HEK293 (cell line): ENCODE measurements at regions not wholly inside any gene's neighbourhood (a gene's known extent, or its start where the extent isn't known, plus 50 kb on each side); places are given as distances from the start of the nearest gene placed in this dataset.

ENCODE experiments used
- CTCF ChIA-PET: fragments of 350-600 bp; formaldehyde crosslinking; extraction: SDS; loops from one replicate; lab custom pipeline; 2021; ENCODE audit warnings: antibody characterized with exemption; lab: Yijun Ruan, JAX
- POLR2A ChIA-PET: fragments of 300-600 bp; formaldehyde crosslinking; extraction: SDS; loops from one replicate; lab custom pipeline; 2020; ENCODE audit warnings: antibody characterized with exemption, inconsistent platforms; lab: Yijun Ruan, JAX
- H3K27ac ChIP-seq: fragments of 200-500 bp; sonication (Bioruptor generic); 2 replicates; pipeline ENCODE4 v1.5.1; 2014; ENCODE audit warnings: low read depth, low read length, control low read depth, inconsistent platforms; ENCODE audit errors: extremely low read depth
- H3K36me3 ChIP-seq, 2 experiments: fragments of 200-500 bp in 1 of 2; sonication (Bioruptor generic) in 1 of 2; 1 replicate in 1 of 2; 2 replicates in 1 of 2; pipeline ENCODE4 v1.5.1; 2014 to 2017; ENCODE audit warnings: inconsistent platforms in 2 of 2, low read length in 2 of 2; ENCODE audit not compliant: control insufficient read depth in 2 of 2, insufficient read depth in 1 of 2
- H3K4me1 ChIP-seq: fragments of 200-500 bp; sonication (Bioruptor generic); 2 replicates; pipeline ENCODE4 v1.5.1; 2014; ENCODE audit warnings: mild to moderate bottlenecking, low read length, inconsistent platforms; ENCODE audit not compliant: control insufficient read depth, insufficient read depth
- H3K4me3 ChIP-seq: 2 replicates; pipeline ENCODE4 v1.5.1; 2011; ENCODE audit warnings: low read depth, mild to moderate bottlenecking, control low read depth, low read length, moderate library complexity
- H3K9me3 ChIP-seq: fragments of 200-500 bp; sonication (Bioruptor generic); 2 replicates; pipeline ENCODE4 v1.5.1; 2014; ENCODE audit warnings: low read depth, low read length, inconsistent platforms; ENCODE audit not compliant: control insufficient read depth, insufficient read depth
- RBAK ChIP-seq: fragments of 450-650 bp; formaldehyde crosslinking; IDR thresholded peaks from 2 replicates; pipeline ENCODE4 v1.5.1; 2016; ENCODE audit warnings: missing biosample characterization, missing genetic modification characterization
- SCRT2 ChIP-seq: fragments of 450-650 bp; formaldehyde crosslinking; IDR thresholded peaks from 2 replicates; pipeline ENCODE4 v1.5.1; 2016; ENCODE audit warnings: missing biosample characterization, missing genetic modification characterization
- TCF7L2 ChIP-seq: IDR thresholded peaks from 2 replicates; pipeline ENCODE4 v1.6.1; 2011; ENCODE audit warnings: low read depth, mild to moderate bottlenecking, inconsistent platforms, low read length, moderate library complexity, borderline replicate concordance
- ZBTB21 ChIP-seq: fragments of 450-650 bp; formaldehyde crosslinking; IDR thresholded peaks from 2 replicates; pipeline ENCODE4 v1.5.1; 2017; ENCODE audit warnings: missing biosample characterization, missing genetic modification characterization
- ZFP41 ChIP-seq: fragments of 450-650 bp; formaldehyde crosslinking; IDR thresholded peaks from 2 replicates; pipeline ENCODE4 v1.5.1; 2016; ENCODE audit warnings: missing biosample characterization, missing genetic modification characterization, borderline replicate concordance
- ZNF132 ChIP-seq: fragments of 450-650 bp; formaldehyde crosslinking; IDR thresholded peaks from 2 replicates; pipeline ENCODE4 v1.5.1; 2017; ENCODE audit warnings: missing biosample characterization, missing genetic modification characterization, borderline replicate concordance
- ZNF133 ChIP-seq: fragments of 450-650 bp; formaldehyde crosslinking; IDR thresholded peaks from 2 replicates; pipeline ENCODE4 v1.5.1; 2016; ENCODE audit warnings: missing biosample characterization, missing genetic modification characterization
- ZNF248 ChIP-seq: fragments of 450-650 bp; formaldehyde crosslinking; IDR thresholded peaks from 2 replicates; pipeline ENCODE4 v1.5.1; 2017; ENCODE audit warnings: missing biosample characterization, missing genetic modification characterization
- ZNF335 ChIP-seq: fragments of 450-650 bp; formaldehyde crosslinking; conservative IDR thresholded peaks from 2 replicates; pipeline ENCODE4 v1.5.1; 2016; ENCODE audit warnings: missing biosample characterization, missing genetic modification characterization
- ZNF37A ChIP-seq: fragments of 450-650 bp; IDR thresholded peaks from 2 replicates; pipeline ENCODE4 v1.5.1; 2018; ENCODE audit warnings: missing biosample characterization, missing genetic modification characterization
- ZNF843 ChIP-seq: fragments of 450-650 bp; formaldehyde crosslinking; IDR thresholded peaks from 2 replicates; pipeline ENCODE4 v1.5.1; 2016; ENCODE audit warnings: missing biosample characterization, missing genetic modification characterization
- TF ChIP-seq, protein P1 (sequence below): fragments of 450-650 bp; formaldehyde crosslinking; IDR thresholded peaks from 2 replicates; pipeline ENCODE4 v1.5.1; 2016; ENCODE audit warnings: missing biosample characterization, missing genetic modification characterization
- TF ChIP-seq, protein P2 (sequence below): fragments of 450-650 bp; formaldehyde crosslinking; IDR thresholded peaks from 2 replicates; pipeline ENCODE4 v1.5.1; 2016; ENCODE audit warnings: missing biosample characterization, missing genetic modification characterization
- TF ChIP-seq, protein P3 (sequence below): fragments of 450-650 bp; formaldehyde crosslinking; IDR thresholded peaks from 2 replicates; pipeline ENCODE4 v1.5.1; 2016; ENCODE audit warnings: missing biosample characterization, missing genetic modification characterization
- TF ChIP-seq, protein P4 (sequence below): fragments of 450-650 bp; formaldehyde crosslinking; IDR thresholded peaks from 2 replicates; pipeline ENCODE4 v1.5.0; 2017; ENCODE audit warnings: missing biosample characterization, missing genetic modification characterization, borderline replicate concordance
- TF ChIP-seq, protein P5 (sequence below): fragments of 450-650 bp; formaldehyde crosslinking; IDR thresholded peaks from 2 replicates; pipeline ENCODE4 v1.5.1; 2016; ENCODE audit warnings: missing biosample characterization, missing genetic modification characterization
- TF ChIP-seq, protein P6 (sequence below): fragments of 450-650 bp; formaldehyde crosslinking; IDR thresholded peaks from 2 replicates; pipeline ENCODE4 v1.5.1; 2016; ENCODE audit warnings: missing biosample characterization, missing genetic modification characterization
- TF ChIP-seq, protein P7 (sequence below): fragments of 450-650 bp; formaldehyde crosslinking; IDR thresholded peaks from 2 replicates; pipeline ENCODE4 v1.5.1; 2017; ENCODE audit warnings: missing biosample characterization, missing genetic modification characterization
- TF ChIP-seq, protein P8 (sequence below): fragments of 450-650 bp; formaldehyde crosslinking; IDR thresholded peaks from 2 replicates; pipeline ENCODE4 v1.5.1; 2016; ENCODE audit warnings: missing biosample characterization, missing genetic modification characterization

DNA sequence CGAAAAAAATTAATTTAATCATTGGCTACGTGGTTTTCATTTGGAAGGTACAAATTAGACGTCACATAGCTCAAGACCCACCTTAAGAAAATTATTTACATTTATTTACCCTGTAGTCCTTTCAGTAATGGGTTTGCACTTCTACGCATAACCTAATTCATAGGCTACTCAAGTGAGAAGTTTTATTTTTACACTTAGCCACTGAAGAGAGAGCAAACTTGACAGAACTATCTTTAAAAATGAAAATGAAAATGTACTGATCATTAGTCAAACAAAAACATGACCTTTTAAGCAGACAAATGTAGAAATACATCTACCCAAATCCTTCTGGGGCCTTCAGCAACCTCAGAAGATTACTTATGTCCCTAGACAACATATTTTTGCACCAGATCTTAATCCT, 269.4 kb upstream of the TTC14 start:
- H3K4me3 ChIP-seq = no peak overlapping the region
- no peaks in the 10 kb centered on the region for H3K36me3 ChIP-seq
- POLR2A ChIA-PET = no interaction called here
- H3K4me1 ChIP-seq = no peaks in the 10 kb centered on the region
- H3K27ac ChIP-seq = no peak overlapping the region
- TF ChIP-seq, protein P1, sequence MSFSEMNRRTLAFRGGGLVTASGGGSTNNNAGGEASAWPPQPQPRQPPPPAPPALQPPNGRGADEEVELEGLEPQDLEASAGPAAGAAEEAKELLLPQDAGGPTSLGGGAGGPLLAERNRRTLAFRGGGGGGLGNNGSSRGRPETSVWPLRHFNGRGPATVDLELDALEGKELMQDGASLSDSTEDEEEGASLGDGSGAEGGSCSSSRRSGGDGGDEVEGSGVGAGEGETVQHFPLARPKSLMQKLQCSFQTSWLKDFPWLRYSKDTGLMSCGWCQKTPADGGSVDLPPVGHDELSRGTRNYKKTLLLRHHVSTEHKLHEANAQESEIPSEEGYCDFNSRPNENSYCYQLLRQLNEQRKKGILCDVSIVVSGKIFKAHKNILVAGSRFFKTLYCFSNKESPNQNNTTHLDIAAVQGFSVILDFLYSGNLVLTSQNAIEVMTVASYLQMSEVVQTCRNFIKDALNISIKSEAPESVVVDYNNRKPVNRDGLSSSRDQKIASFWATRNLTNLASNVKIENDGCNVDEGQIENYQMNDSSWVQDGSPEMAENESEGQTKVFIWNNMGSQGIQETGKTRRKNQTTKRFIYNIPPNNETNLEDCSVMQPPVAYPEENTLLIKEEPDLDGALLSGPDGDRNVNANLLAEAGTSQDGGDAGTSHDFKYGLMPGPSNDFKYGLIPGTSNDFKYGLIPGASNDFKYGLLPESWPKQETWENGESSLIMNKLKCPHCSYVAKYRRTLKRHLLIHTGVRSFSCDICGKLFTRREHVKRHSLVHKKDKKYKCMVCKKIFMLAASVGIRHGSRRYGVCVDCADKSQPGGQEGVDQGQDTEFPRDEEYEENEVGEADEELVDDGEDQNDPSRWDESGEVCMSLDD = no peak
- TF ChIP-seq ZBTB21 (tag by site-specific recombination) = no peak
- no peak for TF ChIP-seq ZNF132 (tag by site-specific recombination)
- no peak for TF ChIP-seq ZFP41
- TF ChIP-seq, protein P2, sequence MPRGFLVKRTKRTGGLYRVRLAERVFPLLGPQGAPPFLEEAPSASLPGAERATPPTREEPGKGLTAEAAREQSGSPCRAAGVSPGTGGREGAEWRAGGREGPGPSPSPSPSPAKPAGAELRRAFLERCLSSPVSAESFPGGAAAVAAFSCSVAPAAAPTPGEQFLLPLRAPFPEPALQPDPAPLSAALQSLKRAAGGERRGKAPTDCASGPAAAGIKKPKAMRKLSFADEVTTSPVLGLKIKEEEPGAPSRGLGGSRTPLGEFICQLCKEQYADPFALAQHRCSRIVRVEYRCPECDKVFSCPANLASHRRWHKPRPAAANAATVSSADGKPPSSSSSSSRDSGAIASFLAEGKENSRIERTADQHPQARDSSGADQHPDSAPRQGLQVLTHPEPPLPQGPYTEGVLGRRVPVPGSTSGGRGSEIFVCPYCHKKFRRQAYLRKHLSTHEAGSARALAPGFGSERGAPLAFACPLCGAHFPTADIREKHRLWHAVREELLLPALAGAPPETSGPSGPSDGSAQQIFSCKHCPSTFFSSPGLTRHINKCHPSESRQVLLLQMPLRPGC = no peak
- TF ChIP-seq, protein P3, sequence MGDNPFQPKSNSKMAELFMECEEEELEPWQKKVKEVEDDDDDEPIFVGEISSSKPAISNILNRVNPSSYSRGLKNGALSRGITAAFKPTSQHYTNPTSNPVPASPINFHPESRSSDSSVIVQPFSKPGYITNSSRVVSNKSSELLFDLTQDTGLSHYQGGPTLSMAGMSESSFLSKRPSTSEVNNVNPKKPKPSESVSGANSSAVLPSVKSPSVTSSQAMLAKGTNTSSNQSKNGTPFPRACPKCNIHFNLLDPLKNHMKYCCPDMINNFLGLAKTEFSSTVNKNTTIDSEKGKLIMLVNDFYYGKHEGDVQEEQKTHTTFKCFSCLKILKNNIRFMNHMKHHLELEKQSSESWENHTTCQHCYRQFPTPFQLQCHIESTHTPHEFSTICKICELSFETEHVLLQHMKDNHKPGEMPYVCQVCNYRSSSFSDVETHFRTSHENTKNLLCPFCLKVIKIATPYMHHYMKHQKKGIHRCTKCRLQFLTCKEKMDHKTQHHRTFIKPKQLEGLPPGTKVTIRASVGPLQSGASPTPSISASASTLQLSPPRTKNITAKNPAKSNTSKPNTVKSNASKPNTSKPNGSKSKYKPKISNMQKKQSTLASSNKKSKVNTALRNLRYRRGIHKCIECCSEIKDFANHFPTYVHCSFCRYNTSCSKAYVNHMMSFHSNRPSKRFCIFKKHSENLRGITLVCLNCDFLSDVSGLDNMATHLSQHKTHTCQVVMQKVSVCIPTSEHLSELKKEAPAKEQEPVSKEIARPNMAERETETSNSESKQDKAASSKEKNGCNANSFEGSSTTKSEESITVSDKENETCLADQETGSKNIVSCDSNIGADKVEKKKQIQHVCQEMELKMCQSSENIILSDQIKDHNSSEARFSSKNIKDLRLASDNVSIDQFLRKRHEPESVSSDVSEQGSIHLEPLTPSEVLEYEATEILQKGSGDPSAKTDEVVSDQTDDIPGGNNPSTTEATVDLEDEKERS (tag by site-specific recombination) = no peak
- TF ChIP-seq, protein P4, sequence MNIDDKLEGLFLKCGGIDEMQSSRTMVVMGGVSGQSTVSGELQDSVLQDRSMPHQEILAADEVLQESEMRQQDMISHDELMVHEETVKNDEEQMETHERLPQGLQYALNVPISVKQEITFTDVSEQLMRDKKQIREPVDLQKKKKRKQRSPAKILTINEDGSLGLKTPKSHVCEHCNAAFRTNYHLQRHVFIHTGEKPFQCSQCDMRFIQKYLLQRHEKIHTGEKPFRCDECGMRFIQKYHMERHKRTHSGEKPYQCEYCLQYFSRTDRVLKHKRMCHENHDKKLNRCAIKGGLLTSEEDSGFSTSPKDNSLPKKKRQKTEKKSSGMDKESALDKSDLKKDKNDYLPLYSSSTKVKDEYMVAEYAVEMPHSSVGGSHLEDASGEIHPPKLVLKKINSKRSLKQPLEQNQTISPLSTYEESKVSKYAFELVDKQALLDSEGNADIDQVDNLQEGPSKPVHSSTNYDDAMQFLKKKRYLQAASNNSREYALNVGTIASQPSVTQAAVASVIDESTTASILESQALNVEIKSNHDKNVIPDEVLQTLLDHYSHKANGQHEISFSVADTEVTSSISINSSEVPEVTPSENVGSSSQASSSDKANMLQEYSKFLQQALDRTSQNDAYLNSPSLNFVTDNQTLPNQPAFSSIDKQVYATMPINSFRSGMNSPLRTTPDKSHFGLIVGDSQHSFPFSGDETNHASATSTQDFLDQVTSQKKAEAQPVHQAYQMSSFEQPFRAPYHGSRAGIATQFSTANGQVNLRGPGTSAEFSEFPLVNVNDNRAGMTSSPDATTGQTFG = no peak
- no peak for TF ChIP-seq ZNF248 (tag by site-specific recombination)
- no peak for TF ChIP-seq ZNF37A (tag by site-specific recombination)
- no peak for TF ChIP-seq TCF7L2
- TF ChIP-seq RBAK (tag by site-specific recombination) = no peak
- no peak for TF ChIP-seq ZNF335 (tag by site-specific recombination)
- TF ChIP-seq, protein P5, sequence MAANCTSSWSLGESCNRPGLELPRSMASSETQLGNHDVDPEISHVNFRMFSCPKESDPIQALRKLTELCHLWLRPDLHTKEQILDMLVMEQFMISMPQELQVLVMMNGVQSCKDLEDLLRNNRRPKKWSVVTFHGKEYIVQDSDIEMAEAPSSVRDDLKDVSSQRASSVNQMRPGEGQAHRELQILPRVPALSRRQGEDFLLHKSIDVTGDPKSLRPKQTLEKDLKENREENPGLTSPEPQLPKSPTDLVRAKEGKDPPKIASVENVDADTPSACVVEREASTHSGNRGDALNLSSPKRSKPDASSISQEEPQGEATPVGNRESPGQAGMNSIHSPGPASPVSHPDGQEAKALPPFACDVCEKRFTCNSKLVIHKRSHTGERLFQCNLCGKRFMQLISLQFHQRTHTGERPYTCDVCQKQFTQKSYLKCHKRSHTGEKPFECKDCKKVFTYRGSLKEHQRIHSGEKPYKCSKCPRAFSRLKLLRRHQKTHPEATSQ = no peak
- TF ChIP-seq ZNF843 (tag by site-specific recombination) = no peak
- TF ChIP-seq, protein P6, sequence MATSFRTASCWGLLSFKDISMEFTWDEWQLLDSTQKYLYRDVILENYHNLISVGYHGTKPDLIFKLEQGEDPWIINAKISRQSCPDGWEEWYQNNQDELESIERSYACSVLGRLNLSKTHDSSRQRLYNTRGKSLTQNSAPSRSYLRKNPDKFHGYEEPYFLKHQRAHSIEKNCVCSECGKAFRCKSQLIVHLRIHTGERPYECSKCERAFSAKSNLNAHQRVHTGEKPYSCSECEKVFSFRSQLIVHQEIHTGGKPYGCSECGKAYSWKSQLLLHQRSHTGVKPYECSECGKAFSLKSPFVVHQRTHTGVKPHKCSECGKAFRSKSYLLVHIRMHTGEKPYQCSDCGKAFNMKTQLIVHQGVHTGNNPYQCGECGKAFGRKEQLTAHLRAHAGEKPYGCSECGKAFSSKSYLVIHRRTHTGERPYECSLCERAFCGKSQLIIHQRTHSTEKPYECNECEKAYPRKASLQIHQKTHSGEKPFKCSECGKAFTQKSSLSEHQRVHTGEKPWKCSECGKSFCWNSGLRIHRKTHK (tag by site-specific recombination) = no peak
- no peak for TF ChIP-seq ZNF133 (tag by site-specific recombination)
- TF ChIP-seq, protein P7, sequence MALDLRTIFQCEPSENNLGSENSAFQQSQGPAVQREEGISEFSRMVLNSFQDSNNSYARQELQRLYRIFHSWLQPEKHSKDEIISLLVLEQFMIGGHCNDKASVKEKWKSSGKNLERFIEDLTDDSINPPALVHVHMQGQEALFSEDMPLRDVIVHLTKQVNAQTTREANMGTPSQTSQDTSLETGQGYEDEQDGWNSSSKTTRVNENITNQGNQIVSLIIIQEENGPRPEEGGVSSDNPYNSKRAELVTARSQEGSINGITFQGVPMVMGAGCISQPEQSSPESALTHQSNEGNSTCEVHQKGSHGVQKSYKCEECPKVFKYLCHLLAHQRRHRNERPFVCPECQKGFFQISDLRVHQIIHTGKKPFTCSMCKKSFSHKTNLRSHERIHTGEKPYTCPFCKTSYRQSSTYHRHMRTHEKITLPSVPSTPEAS (tag by site-specific recombination) = no peak
- no peak for TF ChIP-seq SCRT2 (tag by site-specific recombination)
- TF ChIP-seq, protein P8, sequence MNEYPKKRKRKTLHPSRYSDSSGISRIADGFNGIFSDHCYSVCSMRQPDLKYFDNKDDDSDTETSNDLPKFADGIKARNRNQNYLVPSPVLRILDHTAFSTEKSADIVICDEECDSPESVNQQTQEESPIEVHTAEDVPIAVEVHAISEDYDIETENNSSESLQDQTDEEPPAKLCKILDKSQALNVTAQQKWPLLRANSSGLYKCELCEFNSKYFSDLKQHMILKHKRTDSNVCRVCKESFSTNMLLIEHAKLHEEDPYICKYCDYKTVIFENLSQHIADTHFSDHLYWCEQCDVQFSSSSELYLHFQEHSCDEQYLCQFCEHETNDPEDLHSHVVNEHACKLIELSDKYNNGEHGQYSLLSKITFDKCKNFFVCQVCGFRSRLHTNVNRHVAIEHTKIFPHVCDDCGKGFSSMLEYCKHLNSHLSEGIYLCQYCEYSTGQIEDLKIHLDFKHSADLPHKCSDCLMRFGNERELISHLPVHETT (tag by site-specific recombination) = no peak
- CTCF ChIA-PET = no interaction called here
- H3K9me3 ChIP-seq = no peaks in the 10 kb centered on the region
